HUES64 (cell line): ENCODE measurements at regions not wholly inside any gene's neighbourhood (a gene's known extent, or its start where the extent isn't known, plus 50 kb on each side); places are given as distances from the start of the nearest gene placed in this dataset.

Source experiments
- H3K27ac ChIP-seq: 2 replicates; pipeline ENCODE4 v1.7.0; 2013; ENCODE audit warnings: low read depth, low read length, inconsistent platforms
- H3K27me3 ChIP-seq: 2 replicates; pipeline ENCODE4 v1.6.1; 2013; ENCODE audit warnings: mild to moderate bottlenecking, low read length; ENCODE audit not compliant: insufficient read depth
- H3K36me3 ChIP-seq: 2 replicates; pipeline ENCODE4 v1.6.1; 2013; ENCODE audit warnings: mild to moderate bottlenecking, low read length; ENCODE audit not compliant: insufficient read depth
- H3K4me1 ChIP-seq: 2 replicates; pipeline ENCODE4 v1.6.1; 2013; ENCODE audit warnings: mild to moderate bottlenecking, low read length, moderate library complexity; ENCODE audit not compliant: insufficient read depth
- H3K4me3 ChIP-seq: 2 replicates; pipeline ENCODE4 v1.5.1; 2013; ENCODE audit warnings: mild to moderate bottlenecking, low read length, moderate library complexity
- H3K9ac ChIP-seq: 2 replicates; pipeline ENCODE4 v1.6.1; 2013; ENCODE audit warnings: mild to moderate bottlenecking, low read depth, low read length
- H3K9me3 ChIP-seq: 2 replicates; pipeline ENCODE4 v1.6.1; 2013; ENCODE audit warnings: low read depth, low read length; ENCODE audit not compliant: insufficient read depth
- WGBS: fragments of 150-250, 120-280 bp; methylation state at CpG from one replicate; pipeline ENCODE4 v1.1.7; 2013; ENCODE audit warnings: missing lambda C conversion rate; 5-methylcytosine and 5-hydroxymethylcytosine counted together

DNA sequence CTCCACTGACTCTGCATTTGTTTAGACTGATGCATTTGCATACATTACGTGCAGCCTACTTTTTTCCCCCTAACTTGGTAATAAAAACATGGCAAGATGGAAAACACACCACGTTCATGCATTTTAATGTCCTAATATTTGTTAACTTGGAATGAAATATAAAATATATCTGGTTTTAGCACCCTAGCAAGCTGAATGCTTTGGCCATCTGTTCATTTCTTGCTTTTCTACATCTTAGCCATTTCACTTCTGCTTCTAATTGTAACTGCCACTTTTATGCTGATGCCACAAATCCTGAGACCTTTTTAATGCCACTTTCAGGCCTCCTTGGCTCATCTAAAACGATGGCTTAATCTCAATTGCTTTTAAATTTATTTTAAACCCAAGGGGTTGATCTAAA is 177.7 kb upstream of the RASSF8 start:
- H3K9ac ChIP-seq, result no peak overlapping the region
- H3K4me3 ChIP-seq, result no peak overlapping the region
- H3K27ac ChIP-seq, result no peak overlapping the region
- H3K36me3 ChIP-seq, result no peaks in the 10 kb centered on the region
- H3K27me3 ChIP-seq, result no peaks in the 10 kb centered on the region
- 93% methylated on average over 2 of the region's 3 CpGs for WGBS
- no peaks in the 10 kb centered on the region for H3K9me3 ChIP-seq
- 0 out of 2 replicates have a peak, but pooled peaks cover 4% of the 10 kb centered on the region for H3K4me1 ChIP-seq

GRCh38 chr12:25781232-25781631 is 177.2 kb upstream of the RASSF8 start:
- 0 out of 2 replicates have a peak, but pooled peaks cover 4% of the 10 kb centered on the region for H3K4me1 ChIP-seq
- H3K36me3 ChIP-seq, result no peaks in the 10 kb centered on the region
- no peaks in the 10 kb centered on the region for H3K9me3 ChIP-seq
- WGBS, result 96% methylated on average over 3 of the region's 4 CpGs
- H3K9ac ChIP-seq, result no peak overlapping the region
- no peak overlapping the region for H3K4me3 ChIP-seq
- H3K27me3 ChIP-seq, result no peaks in the 10 kb centered on the region
- H3K27ac ChIP-seq, result no peak overlapping the region

DNA sequence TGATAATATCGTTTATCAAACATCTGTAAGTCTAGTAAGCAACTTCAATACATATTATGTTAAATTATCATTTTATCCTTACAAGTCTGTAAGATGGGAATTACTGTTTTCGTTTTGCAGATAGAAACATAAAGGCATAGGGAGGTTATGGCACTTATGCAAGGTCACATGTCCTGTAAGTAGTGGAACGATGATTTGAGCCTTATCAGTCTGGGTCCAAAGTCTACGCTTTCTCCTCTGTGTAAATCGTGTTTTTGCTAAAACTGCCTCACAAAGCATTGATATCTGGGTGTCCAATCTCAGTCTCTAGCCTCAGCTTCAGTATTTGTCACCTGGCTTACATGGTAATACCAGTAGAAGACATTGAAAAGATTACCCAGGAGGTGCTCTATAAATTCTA is 174.9 kb upstream of the RASSF8 start:
- Histone ChIP-seq H3K36me3 (no peaks in the 10 kb centered on the region), H3K27ac (no peak overlapping the region), H3K9ac (no peak overlapping the region), H3K9me3 (no peaks in the 10 kb centered on the region), H3K4me3 (no peak overlapping the region), H3K27me3 (no peaks in the 10 kb centered on the region), H3K4me1 (0 out of 2 replicates have a peak, but pooled peaks cover 4% of the 10 kb centered on the region)
- 93% methylated on average over 4 of the region's 5 CpGs for WGBS

- Histone ChIP-seq H3K9me3 (no peaks in the 10 kb centered on the region), H3K27ac (no peak overlapping the region), H3K9ac (no peak overlapping the region), H3K4me3 (no peak overlapping the region), H3K4me1 (0 out of 2 replicates have a peak, but pooled peaks cover 4% of the 10 kb centered on the region), H3K27me3 (no peaks in the 10 kb centered on the region), H3K36me3 (no peaks in the 10 kb centered on the region)
- 94% methylated on average over 7 of the region's 7 CpGs for WGBS
Observed at GRCh38 chr12:25784669-25785068, 173.8 kb upstream of the RASSF8 start.

- H3K4me3 ChIP-seq, result no peak overlapping the region
- no peaks in the 10 kb centered on the region for H3K36me3 ChIP-seq
- H3K9ac ChIP-seq, result no peak overlapping the region
- H3K27ac ChIP-seq, result no peak overlapping the region
- H3K27me3 ChIP-seq, result no peaks in the 10 kb centered on the region
- 92% methylated on average over 4 of the region's 4 CpGs for WGBS
- no peaks in the 10 kb centered on the region for H3K9me3 ChIP-seq
- H3K4me1 ChIP-seq, result 0 out of 2 replicates have a peak, but pooled peaks cover 4% of the 10 kb centered on the region
Observed at GRCh38 chr12:25785134-25785533, 173.3 kb upstream of the RASSF8 start.

DNA sequence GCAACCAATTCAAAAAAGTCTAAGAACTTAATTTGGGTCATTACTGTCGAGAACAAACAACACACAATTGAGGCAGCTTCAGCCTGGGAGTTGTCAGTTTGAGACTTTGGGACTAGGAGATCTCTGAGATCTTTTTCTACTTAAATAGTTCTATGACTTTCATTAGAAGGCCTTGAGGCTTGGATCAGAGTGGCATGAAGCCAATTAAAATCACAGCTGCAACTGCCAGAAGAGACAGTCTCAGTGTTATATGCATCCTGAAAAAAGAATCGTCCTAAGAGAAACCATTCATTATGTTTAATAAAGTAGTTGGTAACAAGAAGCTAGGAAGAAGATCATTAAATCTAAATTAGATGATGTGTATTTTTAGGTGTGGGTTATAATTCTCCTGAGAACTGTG is 170.8 kb upstream of the RASSF8 start:
- Histone ChIP-seq H3K4me1 (no peaks in the 10 kb centered on the region), H3K9ac (no peak overlapping the region), H3K27ac (no peak overlapping the region), H3K9me3 (no peaks in the 10 kb centered on the region), H3K4me3 (no peak overlapping the region), H3K27me3 (no peaks in the 10 kb centered on the region), H3K36me3 (no peaks in the 10 kb centered on the region)
- WGBS, result 100% methylated on average over 2 of the region's 2 CpGs

GRCh38 chr12:25788707-25789442 is 169.6 kb upstream of the RASSF8 start:
- Histone ChIP-seq H3K4me1 (no peaks in the 10 kb centered on the region), H3K36me3 (no peaks in the 10 kb centered on the region), H3K4me3 (no peak overlapping the region), H3K27me3 (no peaks in the 10 kb centered on the region), H3K9ac (no peak overlapping the region), H3K27ac (no peak overlapping the region), H3K9me3 (no peaks in the 10 kb centered on the region)
- WGBS, result 80% methylated on average over 1 of the region's 1 CpG

DNA sequence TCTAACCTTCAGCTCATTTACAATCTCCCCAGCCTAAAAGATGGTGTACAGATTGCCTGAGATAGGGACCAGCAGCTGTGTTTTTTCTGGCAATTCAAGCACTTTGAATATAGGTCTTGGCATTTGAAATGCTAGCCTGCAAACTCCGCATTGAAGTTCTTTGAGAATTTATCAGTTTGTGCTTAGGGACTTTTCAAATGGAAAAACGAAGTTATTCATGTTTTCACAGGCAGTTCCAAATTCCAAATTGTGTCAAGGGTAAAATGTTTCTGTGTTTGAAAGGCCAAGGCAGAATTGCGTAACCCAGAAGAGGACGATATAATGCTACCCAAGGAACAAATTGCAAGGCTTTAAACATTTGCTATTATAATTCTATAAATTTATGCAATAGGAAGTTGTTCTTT is 168.9 kb upstream of the RASSF8 start:
- WGBS, result 89% methylated on average over 4 of the region's 4 CpGs
- H3K27ac ChIP-seq, result no peak overlapping the region
- no peaks in the 10 kb centered on the region for H3K9me3 ChIP-seq
- H3K4me3 ChIP-seq, result no peak overlapping the region
- H3K9ac ChIP-seq, result no peak overlapping the region
- no peaks in the 10 kb centered on the region for H3K36me3 ChIP-seq
- no peaks in the 10 kb centered on the region for H3K27me3 ChIP-seq
- H3K4me1 ChIP-seq, result peaks cover 5% of the 10 kb centered on the region

DNA sequence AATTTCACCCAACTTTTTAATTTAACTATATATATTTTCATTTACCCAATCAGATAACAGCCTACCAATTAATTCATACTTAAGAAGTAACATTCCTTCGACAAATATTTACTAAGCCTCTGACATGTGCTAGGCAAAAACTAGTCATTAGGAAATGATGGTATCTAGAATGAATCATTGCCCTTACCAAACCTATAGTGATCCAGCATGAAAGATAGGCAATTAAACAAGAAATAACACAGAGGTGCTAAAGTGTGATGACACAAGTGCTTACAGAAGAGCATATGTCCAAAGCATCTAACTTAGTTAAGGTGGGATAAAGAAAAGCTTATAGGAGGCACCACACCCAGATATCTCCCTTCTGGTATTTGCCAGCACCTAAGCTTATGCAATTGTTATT is 166.5 kb upstream of the RASSF8 start:
- H3K36me3 ChIP-seq, result no peaks in the 10 kb centered on the region
- peaks cover 5% of the 10 kb centered on the region for H3K4me1 ChIP-seq
- H3K27ac ChIP-seq, result no peak overlapping the region
- no peak overlapping the region for H3K4me3 ChIP-seq
- H3K9ac ChIP-seq, result no peak overlapping the region
- WGBS, result 100% methylated on average over 1 of the region's 1 CpG
- H3K9me3 ChIP-seq, result no peaks in the 10 kb centered on the region
- no peaks in the 10 kb centered on the region for H3K27me3 ChIP-seq

- H3K4me1 ChIP-seq, result peaks cover 5% of the 10 kb centered on the region
- H3K9ac ChIP-seq, result no peak overlapping the region
- no peak overlapping the region for H3K27ac ChIP-seq
- WGBS, result 96% methylated on average over 3 of the region's 3 CpGs
- H3K27me3 ChIP-seq, result no peaks in the 10 kb centered on the region
- no peaks in the 10 kb centered on the region for H3K9me3 ChIP-seq
- H3K4me3 ChIP-seq, result no peak overlapping the region
- H3K36me3 ChIP-seq, result no peaks in the 10 kb centered on the region
Observed at GRCh38 chr12:25793196-25793595, 165.3 kb upstream of the RASSF8 start.

DNA sequence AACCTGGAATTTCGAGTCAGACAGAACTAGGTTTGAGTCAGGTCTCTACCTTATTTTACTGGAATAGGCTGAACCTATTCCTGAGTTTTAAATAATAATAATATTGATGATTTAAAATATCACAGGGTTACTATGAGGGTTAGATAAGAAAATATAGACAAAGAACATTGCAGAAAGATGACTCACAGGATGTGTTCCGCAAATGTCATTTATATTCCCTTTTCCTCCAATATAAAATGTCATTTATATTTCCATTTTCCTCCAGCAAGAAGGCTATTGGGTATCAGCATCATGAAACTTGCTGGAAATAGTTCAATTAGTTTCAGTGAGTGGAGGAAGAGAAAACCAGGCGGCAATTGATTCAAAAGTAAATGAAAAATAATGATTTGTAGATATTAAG is 163.9 kb upstream of the RASSF8 start:
- peaks cover 5% of the 10 kb centered on the region for H3K4me1 ChIP-seq
- H3K9ac ChIP-seq, result no peak overlapping the region
- WGBS, result 98% methylated on average over 2 of the region's 3 CpGs
- H3K4me3 ChIP-seq, result no peak overlapping the region
- H3K27me3 ChIP-seq, result no peaks in the 10 kb centered on the region
- no peaks in the 10 kb centered on the region for H3K36me3 ChIP-seq
- no peaks in the 10 kb centered on the region for H3K9me3 ChIP-seq
- no peak overlapping the region for H3K27ac ChIP-seq
